ENCODE measurements at regions not wholly inside any gene's neighbourhood (a gene's known extent, or its start where the extent isn't known, plus 50 kb on each side); places are given as distances from the start of the nearest gene placed in this dataset.

DNA sequence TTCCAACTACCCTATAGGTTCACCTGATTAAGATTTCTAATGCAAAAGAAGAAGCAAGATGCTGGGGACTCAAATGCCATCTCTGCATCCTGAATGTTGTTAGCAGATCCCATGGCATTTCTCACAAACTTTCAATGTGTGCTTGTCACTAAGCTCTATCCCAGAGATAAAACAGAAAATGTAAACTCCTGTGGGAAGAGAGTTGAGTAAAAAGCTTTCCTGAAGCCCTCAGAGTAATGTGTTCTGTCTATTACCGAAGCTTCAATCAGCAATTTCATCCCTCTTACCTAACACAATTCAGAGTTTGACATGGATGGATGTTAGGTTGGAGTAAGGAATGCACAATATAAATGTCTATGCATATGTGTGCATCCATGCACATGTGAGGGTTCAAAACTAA lies 829.9 kb upstream of the PRMT6 start:
- TF ChIP-seq CTCF (IDR thresholded peaks at IDR 0.05; ENCODE audit: low read depth, low read length) = no peak
- H3K4me3 ChIP-seq (replicated peaks in 1 of 2; ENCODE audit: low read depth in 2 of 2, low read length in 2 of 2) = no peak overlapping the region
- DNase-seq (ENCODE audit: low read depth in 2 of 2) = no peak

- no peak for TF ChIP-seq CTCF (IDR thresholded peaks at IDR 0.05; ENCODE audit: low read depth, low read length)
- DNase-seq (ENCODE audit: low read depth in 2 of 2) = no peak
- H3K4me3 ChIP-seq (replicated peaks in 1 of 2; ENCODE audit: low read depth in 2 of 2, low read length in 2 of 2) = no peak overlapping the region
These were observed 824.3 kb upstream of the PRMT6 start for GRCh38 chr1:106232128-106232527.

GRCh38 chr1:106233511-106233910 lies 823.0 kb upstream of the PRMT6 start:
- no peak for TF ChIP-seq CTCF (IDR thresholded peaks at IDR 0.05; ENCODE audit: low read depth, low read length)
- no peak overlapping the region for H3K4me3 ChIP-seq (replicated peaks in 1 of 2; ENCODE audit: low read depth in 2 of 2, low read length in 2 of 2)
- DNase-seq (ENCODE audit: low read depth in 2 of 2) = peak in 1 of 2 donors; percentile 30

GRCh38 chr1:106249365-106249764 lies 807.1 kb upstream of the PRMT6 start:
- H3K4me3 ChIP-seq (replicated peaks in 1 of 2; ENCODE audit: low read depth in 2 of 2, low read length in 2 of 2) = no peak overlapping the region
- no peak for DNase-seq (ENCODE audit: low read depth in 2 of 2)
- TF ChIP-seq CTCF (IDR thresholded peaks at IDR 0.05; ENCODE audit: low read depth, low read length) = no peak

DNA sequence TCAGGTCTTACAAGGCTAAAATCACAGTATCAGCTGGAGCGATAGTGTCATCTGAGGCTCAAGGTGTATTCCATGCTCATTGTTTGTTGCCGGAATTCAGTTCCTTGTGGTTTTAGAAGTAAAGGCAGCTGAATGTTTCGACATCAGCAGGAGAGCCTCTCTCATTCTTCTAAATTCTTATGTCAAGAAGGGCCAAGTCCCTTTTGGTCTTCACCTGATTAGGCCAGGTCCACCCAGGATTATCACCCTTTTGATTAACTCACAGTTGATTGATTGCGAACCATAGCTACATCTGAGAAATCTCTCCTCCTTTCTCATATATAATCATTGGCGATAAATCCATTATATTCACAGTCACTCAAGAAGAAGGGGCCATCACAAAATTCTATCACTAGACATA lies 806.7 kb upstream of the PRMT6 start:
- H3K4me3 ChIP-seq (replicated peaks in 1 of 2; ENCODE audit: low read depth in 2 of 2, low read length in 2 of 2) = no peak overlapping the region
- no peak for DNase-seq (ENCODE audit: low read depth in 2 of 2)
- no peak for TF ChIP-seq CTCF (IDR thresholded peaks at IDR 0.05; ENCODE audit: low read depth, low read length)

- peak in 1 of 2 donors; percentile 1 for DNase-seq (ENCODE audit: low read depth in 2 of 2)
- no peak for TF ChIP-seq CTCF (IDR thresholded peaks at IDR 0.05; ENCODE audit: low read depth, low read length)
- H3K4me3 ChIP-seq (replicated peaks in 1 of 2; ENCODE audit: low read depth in 2 of 2, low read length in 2 of 2) = no peak overlapping the region
These were observed 801.7 kb upstream of the PRMT6 start for GRCh38 chr1:106254748-106255147.

DNA sequence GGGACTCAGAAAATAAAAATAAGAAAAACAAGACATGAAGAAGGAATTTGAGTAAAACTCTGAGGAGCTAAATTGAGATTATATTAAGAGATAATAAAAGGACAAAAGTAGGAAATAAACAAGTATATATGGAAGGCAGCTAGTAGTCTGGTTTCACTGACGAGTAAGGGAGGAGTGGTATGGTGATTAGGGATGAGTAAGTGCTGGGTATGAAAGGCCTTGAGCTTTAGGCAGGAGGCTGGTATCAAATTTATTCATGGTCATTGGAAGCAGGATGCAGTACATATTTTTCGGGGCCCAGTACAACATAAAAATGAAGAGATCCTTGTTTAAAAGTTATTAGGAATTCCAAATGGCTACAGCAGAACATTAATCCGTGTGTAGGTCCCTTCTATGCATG lies 789.7 kb upstream of the PRMT6 start:
- H3K4me3 ChIP-seq (replicated peaks in 1 of 2; ENCODE audit: low read depth in 2 of 2, low read length in 2 of 2) = no peak overlapping the region
- DNase-seq (ENCODE audit: low read depth in 2 of 2) = no peak
- TF ChIP-seq CTCF (IDR thresholded peaks at IDR 0.05; ENCODE audit: low read depth, low read length) = no peak

Data from cardiac fibroblast (primary cell).